ENCODE measurements at regions not wholly inside any gene's neighbourhood (a gene's known extent, or its start where the extent isn't known, plus 50 kb on each side); places are given as distances from the start of the nearest gene placed in this dataset.

DNA sequence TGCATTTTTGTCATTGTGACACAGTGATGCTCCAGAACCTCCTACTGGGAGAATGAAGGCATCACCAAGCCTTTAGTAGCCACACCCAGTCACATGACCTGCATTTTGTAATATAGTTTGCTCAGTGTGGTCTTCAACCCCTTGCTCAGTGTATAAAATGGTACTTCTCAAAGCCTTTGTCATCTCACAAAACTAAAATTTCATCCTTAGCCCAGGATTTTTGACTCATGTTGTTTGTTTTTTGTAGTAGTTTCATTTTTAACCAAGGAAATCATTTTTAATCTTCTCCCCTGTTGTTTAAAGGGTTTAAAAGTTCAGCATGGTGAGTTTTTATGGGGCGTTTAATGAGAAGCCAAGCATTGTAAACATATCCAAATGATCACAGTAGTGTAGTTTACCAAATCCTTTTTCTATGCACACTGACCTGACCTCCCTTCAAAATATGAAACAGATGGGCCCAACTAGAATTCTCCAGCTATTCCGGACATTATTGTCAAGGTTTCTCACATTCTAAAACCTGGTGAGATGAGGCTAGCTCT, 123.5 kb upstream of the IL12A start:
- no peak overlapping the region for H3K4me3 ChIP-seq
- ATAC-seq (peak in 3 of 8 donors; percentile 11 to 37 (median 21)), DNase-seq (no peak)
- intact Hi-C loops (cut with DNase I), result no loop called here
- H3K27ac ChIP-seq, result peak overlapping the region in 9 of 10 donors; percentile 16 to 69 (median 56)
- H3K4me1 ChIP-seq, result peaks cover 6 to 88% (median 66%) of the 10 kb centered on the region in 9 donors
- TF ChIP-seq, protein P1, sequence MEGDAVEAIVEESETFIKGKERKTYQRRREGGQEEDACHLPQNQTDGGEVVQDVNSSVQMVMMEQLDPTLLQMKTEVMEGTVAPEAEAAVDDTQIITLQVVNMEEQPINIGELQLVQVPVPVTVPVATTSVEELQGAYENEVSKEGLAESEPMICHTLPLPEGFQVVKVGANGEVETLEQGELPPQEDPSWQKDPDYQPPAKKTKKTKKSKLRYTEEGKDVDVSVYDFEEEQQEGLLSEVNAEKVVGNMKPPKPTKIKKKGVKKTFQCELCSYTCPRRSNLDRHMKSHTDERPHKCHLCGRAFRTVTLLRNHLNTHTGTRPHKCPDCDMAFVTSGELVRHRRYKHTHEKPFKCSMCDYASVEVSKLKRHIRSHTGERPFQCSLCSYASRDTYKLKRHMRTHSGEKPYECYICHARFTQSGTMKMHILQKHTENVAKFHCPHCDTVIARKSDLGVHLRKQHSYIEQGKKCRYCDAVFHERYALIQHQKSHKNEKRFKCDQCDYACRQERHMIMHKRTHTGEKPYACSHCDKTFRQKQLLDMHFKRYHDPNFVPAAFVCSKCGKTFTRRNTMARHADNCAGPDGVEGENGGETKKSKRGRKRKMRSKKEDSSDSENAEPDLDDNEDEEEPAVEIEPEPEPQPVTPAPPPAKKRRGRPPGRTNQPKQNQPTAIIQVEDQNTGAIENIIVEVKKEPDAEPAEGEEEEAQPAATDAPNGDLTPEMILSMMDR (IDR thresholded peaks at IDR 0.05), result no peak
- H3K9me3 ChIP-seq, result peaks cover 0 to 8% (median 0%) of the 10 kb centered on the region in 11 donors
- WGBS, 2 donors, result 64 to 82% methylated on average over 2 of the region's 2 CpGs
- peaks cover 0 to 29% (median 0%) of the 10 kb centered on the region in 9 donors for H3K36me3 ChIP-seq
- H3K27me3 ChIP-seq, result no peaks in the 10 kb centered on the region

GRCh38 chr3:159866201-159866746, 122.4 kb upstream of the IL12A start:
- no peak for DNase-seq
- H3K4me3 ChIP-seq, result no peak overlapping the region
- peak overlapping the region in 9 of 10 donors; percentile 12 to 69 (median 56) for H3K27ac ChIP-seq
- no peaks in the 10 kb centered on the region for H3K27me3 ChIP-seq
- intact Hi-C loops (cut with DNase I), result no loop called here
- peaks cover 6 to 77% (median 54%) of the 10 kb centered on the region in 9 donors for H3K4me1 ChIP-seq
- TF ChIP-seq, protein P1 (IDR thresholded peaks at IDR 0.05), result no peak
- peaks cover 0 to 29% (median 0%) of the 10 kb centered on the region in 9 donors for H3K36me3 ChIP-seq
- peak in 3 of 8 donors; percentile 29 to 44 (median 39) for ATAC-seq
- WGBS, 2 donors, result 31 to 33% methylated on average over 5 of the region's 5 CpGs
- peaks cover 0 to 10% (median 0%) of the 10 kb centered on the region in 11 donors for H3K9me3 ChIP-seq

- TF ChIP-seq, protein P1 (IDR thresholded peaks at IDR 0.05), result no peak
- Histone ChIP-seq H3K36me3 (peaks cover 0 to 29% (median 0%) of the 10 kb centered on the region in 9 donors), H3K4me1 (peaks cover 6 to 75% (median 53%) of the 10 kb centered on the region in 9 donors), H3K4me3 (no peak overlapping the region), H3K27ac (peak overlapping the region in 8 of 10 donors; percentile 9 to 69 (median 56)), H3K27me3 (no peaks in the 10 kb centered on the region), H3K9me3 (peaks cover 0 to 10% (median 0%) of the 10 kb centered on the region in 11 donors)
- DNase-seq, result no peak
- intact Hi-C loops (cut with DNase I), result no loop called here
- WGBS, 2 donors, result 72 to 81% methylated on average over 2 of the region's 2 CpGs
- peak in 1 of 8 donors; percentile 52 for ATAC-seq
These were observed 121.3 kb upstream of the IL12A start for GRCh38 chr3:159867372-159867771.

GRCh38 chr3:159870723-159871122, 117.9 kb upstream of the IL12A start:
- H3K4me1 ChIP-seq, result peaks cover 6 to 81% (median 60%) of the 10 kb centered on the region in 9 donors
- intact Hi-C loops (cut with DNase I), result no loop called here
- peaks cover 0 to 29% (median 0%) of the 10 kb centered on the region in 9 donors for H3K36me3 ChIP-seq
- DNase-seq, result no peak
- no peaks in the 10 kb centered on the region for H3K27me3 ChIP-seq
- H3K9me3 ChIP-seq, result peaks cover 0 to 10% (median 0%) of the 10 kb centered on the region in 11 donors
- TF ChIP-seq, protein P1 (IDR thresholded peaks at IDR 0.05), result no peak
- peak overlapping the region in 2 of 10 donors; percentile 17 to 25 for H3K27ac ChIP-seq
- H3K4me3 ChIP-seq, result no peak overlapping the region
- 78 to 80% methylated on average over 1 of the region's 1 CpG for WGBS, 2 donors
- ATAC-seq, result no peak
